HUES48 (cell line): ENCODE measurements at regions not wholly inside any gene's neighbourhood (a gene's known extent, or its start where the extent isn't known, plus 50 kb on each side); places are given as distances from the start of the nearest gene placed in this dataset.

Source experiments
- H3K27ac ChIP-seq: one replicate; pipeline ENCODE4 v1.7.0; 2013; ENCODE audit warnings: low read depth, low read length, inconsistent platforms
- H3K27me3 ChIP-seq: 2 replicates; pipeline ENCODE4 v1.6.1; 2013; ENCODE audit warnings: mild to moderate bottlenecking, low read length; ENCODE audit not compliant: control insufficient read depth, insufficient read depth
- H3K36me3 ChIP-seq: 2 replicates; pipeline ENCODE4 v1.6.1; 2013; ENCODE audit warnings: low read length; ENCODE audit not compliant: control insufficient read depth, insufficient read depth
- H3K4me1 ChIP-seq: 2 replicates; pipeline ENCODE4 v1.6.1; 2013; ENCODE audit warnings: mild to moderate bottlenecking, low read length; ENCODE audit not compliant: control insufficient read depth, insufficient read depth
- H3K4me3 ChIP-seq: 2 replicates; pipeline ENCODE4 v1.5.1; 2013; ENCODE audit warnings: mild to moderate bottlenecking, low read depth, low read length
- H3K9ac ChIP-seq: 2 replicates; pipeline ENCODE4 v1.6.1; 2013; ENCODE audit warnings: mild to moderate bottlenecking, low read depth, low read length, moderate library complexity
- H3K9me3 ChIP-seq: 2 replicates; pipeline ENCODE4 v1.6.1; 2013; ENCODE audit warnings: low read length; ENCODE audit not compliant: control insufficient read depth, insufficient read depth

GRCh38 chr2:126300348-126300747 lies 355.6 kb upstream of the GYPC start:
- no peaks in the 10 kb centered on the region for H3K4me1 ChIP-seq
- H3K27me3 ChIP-seq, result no peaks in the 10 kb centered on the region
- no peak overlapping the region for H3K27ac ChIP-seq
- no peaks in the 10 kb centered on the region for H3K36me3 ChIP-seq
- no peak overlapping the region for H3K9ac ChIP-seq
- no peak overlapping the region for H3K4me3 ChIP-seq
- no peaks in the 10 kb centered on the region for H3K9me3 ChIP-seq

- no peaks in the 10 kb centered on the region for H3K9me3 ChIP-seq
- H3K27ac ChIP-seq, result no peak overlapping the region
- no peak overlapping the region for H3K4me3 ChIP-seq
- no peaks in the 10 kb centered on the region for H3K27me3 ChIP-seq
- no peaks in the 10 kb centered on the region for H3K36me3 ChIP-seq
- no peak overlapping the region for H3K9ac ChIP-seq
- H3K4me1 ChIP-seq, result peaks cover 8% of the 10 kb centered on the region
Measured at GRCh38 chr2:126302043-126302442, 353.9 kb upstream of the GYPC start.

- Histone ChIP-seq H3K36me3 (no peaks in the 10 kb centered on the region), H3K9ac (no peak overlapping the region), H3K4me1 (peaks cover 8% of the 10 kb centered on the region), H3K27me3 (no peaks in the 10 kb centered on the region), H3K27ac (no peak overlapping the region), H3K9me3 (no peaks in the 10 kb centered on the region), H3K4me3 (no peak overlapping the region)
Measured at GRCh38 chr2:126303113-126303512, 352.8 kb upstream of the GYPC start.

DNA sequence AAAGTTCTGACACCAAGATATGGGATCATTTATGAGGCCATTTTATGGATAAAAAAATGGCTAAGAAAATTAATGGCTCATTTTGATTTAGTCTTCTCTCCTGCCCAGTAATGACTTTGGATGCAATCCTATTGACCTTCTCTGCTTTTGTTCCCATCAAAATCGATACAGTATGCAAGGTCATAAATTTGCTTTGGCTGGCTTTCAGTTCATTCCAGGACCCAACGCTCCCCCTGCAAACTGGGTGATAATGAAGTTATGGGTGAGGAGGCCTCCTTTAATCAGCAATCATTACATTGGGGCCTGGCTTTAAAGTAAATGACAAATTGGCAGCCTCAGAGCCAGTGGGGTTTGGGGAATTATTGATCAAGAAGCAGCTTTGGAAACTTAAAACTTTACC lies 351.8 kb upstream of the GYPC start:
- H3K9me3 ChIP-seq, result no peaks in the 10 kb centered on the region
- no peaks in the 10 kb centered on the region for H3K36me3 ChIP-seq
- no peak overlapping the region for H3K4me3 ChIP-seq
- no peaks in the 10 kb centered on the region for H3K27me3 ChIP-seq
- no peak overlapping the region for H3K27ac ChIP-seq
- peaks cover 8% of the 10 kb centered on the region for H3K4me1 ChIP-seq
- no peak overlapping the region for H3K9ac ChIP-seq

DNA sequence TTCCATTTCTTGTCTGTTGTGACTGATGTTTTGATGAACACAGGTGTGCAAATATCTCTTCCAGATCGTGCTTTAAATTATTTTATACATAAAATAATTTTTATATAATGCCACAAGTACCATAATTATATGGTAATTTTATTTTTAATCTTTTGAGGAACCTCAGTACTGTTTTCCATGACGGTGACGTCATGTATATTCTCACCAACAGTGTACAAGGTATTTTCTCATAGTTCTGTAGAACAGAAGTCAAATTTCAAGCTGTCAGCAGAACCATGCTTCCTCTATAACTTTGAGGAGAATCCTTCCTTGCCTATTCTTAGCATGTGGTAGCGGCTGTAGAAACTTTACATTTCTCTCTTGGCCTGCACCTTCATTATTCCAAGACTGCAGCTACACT lies 349.4 kb upstream of the GYPC start:
- Histone ChIP-seq H3K27ac (no peak overlapping the region), H3K9ac (no peak overlapping the region), H3K4me3 (no peak overlapping the region), H3K27me3 (no peaks in the 10 kb centered on the region), H3K36me3 (no peaks in the 10 kb centered on the region), H3K4me1 (peaks cover 8% of the 10 kb centered on the region), H3K9me3 (no peaks in the 10 kb centered on the region)

GRCh38 chr2:126307740-126308139 lies 348.2 kb upstream of the GYPC start:
- Histone ChIP-seq H3K4me3 (no peak overlapping the region), H3K9ac (no peak overlapping the region), H3K27me3 (no peaks in the 10 kb centered on the region), H3K27ac (no peak overlapping the region), H3K4me1 (peaks cover 15% of the 10 kb centered on the region), H3K9me3 (no peaks in the 10 kb centered on the region), H3K36me3 (no peaks in the 10 kb centered on the region)

GRCh38 chr2:126309185-126309584 lies 346.8 kb upstream of the GYPC start:
- H3K27ac ChIP-seq, result no peak overlapping the region
- H3K9me3 ChIP-seq, result no peaks in the 10 kb centered on the region
- H3K36me3 ChIP-seq, result no peaks in the 10 kb centered on the region
- H3K27me3 ChIP-seq, result no peaks in the 10 kb centered on the region
- no peak overlapping the region for H3K9ac ChIP-seq
- H3K4me1 ChIP-seq, result peaks cover 17% of the 10 kb centered on the region
- H3K4me3 ChIP-seq, result no peak overlapping the region

GRCh38 chr2:126312579-126312978 lies 343.4 kb upstream of the GYPC start:
- Histone ChIP-seq H3K9ac (no peak overlapping the region), H3K4me3 (no peak overlapping the region), H3K27me3 (no peaks in the 10 kb centered on the region), H3K36me3 (no peaks in the 10 kb centered on the region), H3K4me1 (peaks cover 10% of the 10 kb centered on the region; the same call in 1 of the 2 replicates), H3K9me3 (no peaks in the 10 kb centered on the region), H3K27ac (no peak overlapping the region)

DNA sequence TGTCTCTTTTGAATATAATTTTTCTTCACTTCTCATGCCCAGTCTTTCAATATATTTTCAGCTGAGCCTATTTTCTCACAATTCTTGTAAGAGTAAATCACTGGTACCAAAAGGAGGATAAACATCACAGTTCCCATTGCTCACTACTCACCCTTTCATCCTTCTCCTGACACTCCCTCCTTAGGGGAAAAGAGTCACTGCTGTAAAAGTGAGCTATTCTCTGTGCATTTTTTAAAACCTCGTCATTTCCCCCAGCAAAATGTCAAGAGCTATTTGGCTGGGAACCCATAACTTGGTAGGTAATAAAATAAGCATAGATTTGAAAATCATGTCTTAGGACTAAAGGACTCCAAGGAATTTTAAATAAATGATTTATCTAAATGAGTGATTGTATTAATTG lies 340.1 kb upstream of the GYPC start:
- H3K36me3 ChIP-seq, result no peaks in the 10 kb centered on the region

GRCh38 chr2:126317790-126318431 lies 338.0 kb upstream of the GYPC start:
- no peak overlapping the region for H3K4me3 ChIP-seq
- peaks cover under 1% of the 10 kb centered on the region; the same call in 1 of the 2 replicates for H3K4me1 ChIP-seq
- H3K27me3 ChIP-seq, result no peaks in the 10 kb centered on the region
- H3K9ac ChIP-seq, result no peak overlapping the region
- no peak overlapping the region for H3K27ac ChIP-seq
- H3K9me3 ChIP-seq, result no peaks in the 10 kb centered on the region
- no peaks in the 10 kb centered on the region for H3K36me3 ChIP-seq

More for the DNA sequence above, 340.1 kb upstream of the GYPC start:
- H3K27me3 ChIP-seq, result no peaks in the 10 kb centered on the region
- no peaks in the 10 kb centered on the region for H3K9me3 ChIP-seq
- H3K4me3 ChIP-seq, result no peak overlapping the region
- H3K27ac ChIP-seq, result no peak overlapping the region
- H3K4me1 ChIP-seq, result peaks cover 10% of the 10 kb centered on the region; the same call in 1 of the 2 replicates
- no peak overlapping the region for H3K9ac ChIP-seq

DNA sequence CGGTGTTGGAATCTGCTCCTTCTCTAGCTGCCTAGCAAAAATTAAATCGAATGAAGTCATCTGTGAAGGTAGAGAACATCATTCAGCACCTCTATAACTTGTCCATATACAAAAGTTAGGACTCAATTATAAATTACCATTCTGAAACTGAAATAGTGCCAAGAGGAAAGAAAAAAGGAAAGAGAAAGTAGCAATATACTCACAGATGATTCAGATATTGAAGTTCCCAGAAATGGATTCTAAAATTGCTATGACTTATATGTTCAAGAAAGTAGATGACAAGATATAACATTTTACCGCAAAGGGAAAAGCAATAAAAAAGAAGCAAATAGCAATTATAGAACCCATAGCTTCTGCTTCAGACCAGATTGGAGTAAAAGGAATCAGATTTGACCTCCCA lies 333.6 kb upstream of the GYPC start:
- H3K9me3 ChIP-seq, result no peaks in the 10 kb centered on the region
- no peak overlapping the region for H3K9ac ChIP-seq
- H3K27me3 ChIP-seq, result no peaks in the 10 kb centered on the region

More for the DNA sequence above, 333.6 kb upstream of the GYPC start:
- Histone ChIP-seq H3K36me3 (no peaks in the 10 kb centered on the region), H3K27ac (no peak overlapping the region), H3K4me1 (no peaks in the 10 kb centered on the region), H3K4me3 (no peak overlapping the region)
